ENCODE measurements at regions not wholly inside any gene's neighbourhood (a gene's known extent, or its start where the extent isn't known, plus 50 kb on each side); places are given as distances from the start of the nearest gene placed in this dataset.

DNA sequence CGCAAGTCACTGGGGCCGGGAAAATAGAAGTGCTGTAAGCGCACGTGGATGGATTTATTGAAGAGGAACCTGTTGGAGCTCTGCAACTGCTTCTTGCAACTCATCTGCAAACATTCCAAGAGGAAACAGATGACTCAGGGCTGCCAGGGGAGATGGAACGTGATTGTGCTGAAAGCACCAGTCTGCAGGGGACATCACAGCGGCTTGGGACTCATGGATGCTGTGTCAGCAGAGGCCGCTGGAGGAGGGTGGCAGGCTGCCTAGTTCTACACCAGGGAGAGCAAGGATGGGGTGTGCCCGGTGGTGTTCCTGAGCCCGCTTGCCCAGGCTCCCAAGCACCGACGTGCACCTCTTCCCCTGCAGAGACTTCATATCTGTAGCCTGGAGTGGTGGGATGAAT is 515.7 kb downstream of the TCERG1L start:
- no peak for TF ChIP-seq POLR2A (IDR thresholded peaks at IDR 0.05)
- no peak for TF ChIP-seq CTCF (IDR thresholded peaks at IDR 0.05 in 4 of 5, conservative IDR thresholded peaks at IDR 0.05 in 1 of 5)
